A549 (cell line): ENCODE measurements at regions not wholly inside any gene's neighbourhood (a gene's known extent, or its start where the extent isn't known, plus 50 kb on each side); places are given as distances from the start of the nearest gene placed in this dataset.
"Not testable (repeated sequence)": the region's sequence is repeated elsewhere in the genome, so short reads cannot be mapped to it uniquely, and the experiment has no call there.

Source experiments
- ATAC-seq, 2 experiments: fragments of 200-7000 bp in 1 of 2; fragments of >200 bp in 1 of 2; cut with Nextera tagmentation in 1 of 2; cut with Tn5 transposase in 1 of 2; 3 replicates each; pipeline versions ENCODE4 v1.8.0 to v1.9.1; 2018 to 2020; ENCODE audit warnings: mild to moderate bottlenecking in 1 of 2, moderate library complexity in 1 of 2
- CTCF ChIA-PET: fragments of 300-600 bp; sonication (Branson Sonifier 250); formaldehyde crosslinking; extraction: SDS; loops from one replicate; lab custom pipeline; 2021; ENCODE audit warnings: antibody characterized with exemption, inconsistent platforms; lab: Yijun Ruan, JAX
- POLR2A ChIA-PET: fragments of 350-600 bp; formaldehyde crosslinking; extraction: SDS; loops from one replicate; lab custom pipeline; 2021; ENCODE audit warnings: antibody characterized with exemption, inconsistent platforms; lab: Yijun Ruan, JAX
- DNase-seq, 2 experiments: peaks; one replicate each; pipeline versions ENCODE4 v3.0.0 to v3.0.0-alpha.2; 2011 to 2016; ENCODE audit warnings: low read depth in 1 of 2, low spot score in 1 of 2
- FAIRE-seq: peaks from 2 replicates; lab custom pipeline; 2011; peaks lifted over from hg19 to GRCh38; lab: Jason Lieb, UNC
- H3K27ac ChIP-seq, 2 experiments: fragments of >200 bp; sonication (Bioruptor Twin); formaldehyde crosslinking; 3 replicates each; pipeline ENCODE4 v1.5.1; 2016 to 2017
- H3K4me1 ChIP-seq: fragments of >200 bp; sonication (Bioruptor Twin); formaldehyde crosslinking; 3 replicates; pipeline ENCODE4 v1.6.1; 2016
- H3K4me2 ChIP-seq: fragments of >200 bp; sonication (Bioruptor Twin); formaldehyde crosslinking; 3 replicates; pipeline ENCODE4 v1.6.1; 2016
- H3K4me3 ChIP-seq: fragments of >200 bp; sonication (Bioruptor Twin); formaldehyde crosslinking; 3 replicates; pipeline ENCODE4 v1.5.1; 2016
- H3K9me3 ChIP-seq: fragments of >200 bp; sonication (Bioruptor Twin); formaldehyde crosslinking; 3 replicates; pipeline ENCODE4 v1.6.1; 2016
- CHD2 ChIP-seq: fragments of 150-350 bp; IDR thresholded peaks from 2 replicates; pipeline ENCODE4 v1.6.1; 2014; ENCODE audit warnings: low read length; ENCODE audit not compliant: partially characterized antibody
- EP300 ChIP-seq, 2 experiments: fragments of >200 bp; sonication (Bioruptor Twin); formaldehyde crosslinking; IDR thresholded peaks; 2 replicates in 1 of 2; 3 replicates in 1 of 2; pipeline ENCODE4 v1.6.1; 2016 to 2017
- FOSB ChIP-seq: fragments of 250-450 bp; sonication (Bioruptor Pico); IDR thresholded peaks from 2 replicates; pipeline ENCODE4 v1.5.0; 2020; ENCODE audit warnings: mild to moderate bottlenecking, moderate library complexity
- GATA3 ChIP-seq: IDR thresholded peaks from 2 replicates; pipeline ENCODE4 v1.6.1; 2012; ENCODE audit warnings: borderline replicate concordance
- HOXB13 ChIP-seq: fragments of 250-450 bp; sonication (Bioruptor Pico); IDR thresholded peaks from 2 replicates; pipeline ENCODE4 v1.5.0; 2020; ENCODE audit warnings: low read depth, mild to moderate bottlenecking, moderate library complexity
- JUN ChIP-seq, 2 experiments: fragments of >200 bp; sonication (Bioruptor Twin); formaldehyde crosslinking; IDR thresholded peaks; 2 replicates in 1 of 2; 3 replicates in 1 of 2; pipeline ENCODE4 v1.6.1; 2016 to 2017
- KDM5A ChIP-seq: fragments of 200-600 bp; sonication (generic); IDR thresholded peaks from 2 replicates; pipeline ENCODE4 v1.6.1; 2016; ENCODE audit warnings: antibody characterized with exemption, mild to moderate bottlenecking
- MAFK ChIP-seq: fragments of 450-650 bp; IDR thresholded peaks from 2 replicates; pipeline ENCODE4 v1.6.1; 2014; ENCODE audit not compliant: partially characterized antibody
- MAZ ChIP-seq: fragments of 150-350 bp; IDR thresholded peaks from 2 replicates; pipeline ENCODE4 v1.6.1; 2014; ENCODE audit warnings: antibody characterized with exemption, low read depth, low read length, borderline replicate concordance
- NR3C1 ChIP-seq: fragments of >200 bp; sonication (Bioruptor Twin); formaldehyde crosslinking; IDR thresholded peaks from 3 replicates; pipeline ENCODE4 v1.6.1; 2017
- PHF8 ChIP-seq: fragments of 200-600 bp; sonication (generic); IDR thresholded peaks from 2 replicates; pipeline ENCODE4 v1.6.1; 2016; ENCODE audit warnings: low read depth, mild to moderate bottlenecking, antibody characterized with exemption, moderate library complexity, borderline replicate concordance
- POLR2A ChIP-seq: IDR thresholded peaks from 2 replicates; pipeline ENCODE4 v1.6.1; 2012; ENCODE audit warnings: mild to moderate bottlenecking, low read length
- RAD21 ChIP-seq, 2 experiments: fragments of >200 bp in 1 of 2; sonication (Bioruptor Twin) in 1 of 2; formaldehyde crosslinking in 1 of 2; IDR thresholded peaks in 1 of 2; conservative IDR thresholded peaks in 1 of 2; 2 replicates in 1 of 2; 3 replicates in 1 of 2; pipeline ENCODE4 v1.6.1; 2012 to 2018; ENCODE audit warnings: inconsistent platforms in 1 of 2
- RARB ChIP-seq: fragments of 250-450 bp; sonication (Bioruptor Pico); IDR thresholded peaks from 2 replicates; pipeline ENCODE4 v1.8.0; 2021; ENCODE audit warnings: mild to moderate bottlenecking, moderate library complexity
- SMC3 ChIP-seq: fragments of >200 bp; sonication (Bioruptor Twin); formaldehyde crosslinking; IDR thresholded peaks from 3 replicates; pipeline ENCODE4 v1.6.1; 2018; ENCODE audit warnings: inconsistent platforms
- SREBF2 ChIP-seq: fragments of 450-650 bp; IDR thresholded peaks from 2 replicates; pipeline ENCODE4 v1.6.1; 2014; ENCODE audit warnings: mild to moderate bottlenecking, moderate library complexity
- TP53 ChIP-seq: fragments of 250-450 bp; sonication (Bioruptor Pico); IDR thresholded peaks from 2 replicates; pipeline ENCODE4 v1.5.0; 2021; ENCODE audit warnings: mild to moderate bottlenecking, moderate library complexity
- ZFP36 ChIP-seq: fragments of 450-650 bp; IDR thresholded peaks from 2 replicates; pipeline ENCODE4 v1.6.1; 2014; ENCODE audit warnings: borderline replicate concordance; ENCODE audit not compliant: partially characterized antibody
- ZSCAN20 ChIP-seq: fragments of 250-450 bp; sonication (Bioruptor Pico); IDR thresholded peaks from 2 replicates; pipeline ENCODE4 v1.8.0; 2022; ENCODE audit warnings: mild to moderate bottlenecking, moderate library complexity
- WGBS: methylation state at CpG from one replicate; pipeline ENCODE4 v1.1.6; 2017; ENCODE audit errors: missing lambda C conversion rate; 5-methylcytosine and 5-hydroxymethylcytosine counted together
- TF ChIP-seq, protein P1 (sequence below): fragments of >200 bp; sonication (Bioruptor Twin); formaldehyde crosslinking; IDR thresholded peaks from 3 replicates; pipeline ENCODE4 v1.6.1; 2016
- TF ChIP-seq, protein P2 (sequence below): fragments of >200 bp; sonication (Bioruptor Twin); formaldehyde crosslinking; IDR thresholded peaks from 2 replicates; pipeline ENCODE4 v1.6.1; 2016
- TF ChIP-seq, protein P3 (sequence below): fragments of >200 bp; sonication (Bioruptor Twin); formaldehyde crosslinking; IDR thresholded peaks from 3 replicates; pipeline ENCODE4 v1.5.1; 2016
- TF ChIP-seq, protein P4 (sequence below): IDR thresholded peaks from 2 replicates; pipeline ENCODE4 v1.6.1; 2012
- TF ChIP-seq, protein P5 (sequence below): fragments of 250-450 bp; sonication (Bioruptor Pico); IDR thresholded peaks from 2 replicates; pipeline ENCODE4 v1.5.0; 2021; ENCODE audit warnings: mild to moderate bottlenecking, moderate library complexity, borderline replicate concordance

DNA sequence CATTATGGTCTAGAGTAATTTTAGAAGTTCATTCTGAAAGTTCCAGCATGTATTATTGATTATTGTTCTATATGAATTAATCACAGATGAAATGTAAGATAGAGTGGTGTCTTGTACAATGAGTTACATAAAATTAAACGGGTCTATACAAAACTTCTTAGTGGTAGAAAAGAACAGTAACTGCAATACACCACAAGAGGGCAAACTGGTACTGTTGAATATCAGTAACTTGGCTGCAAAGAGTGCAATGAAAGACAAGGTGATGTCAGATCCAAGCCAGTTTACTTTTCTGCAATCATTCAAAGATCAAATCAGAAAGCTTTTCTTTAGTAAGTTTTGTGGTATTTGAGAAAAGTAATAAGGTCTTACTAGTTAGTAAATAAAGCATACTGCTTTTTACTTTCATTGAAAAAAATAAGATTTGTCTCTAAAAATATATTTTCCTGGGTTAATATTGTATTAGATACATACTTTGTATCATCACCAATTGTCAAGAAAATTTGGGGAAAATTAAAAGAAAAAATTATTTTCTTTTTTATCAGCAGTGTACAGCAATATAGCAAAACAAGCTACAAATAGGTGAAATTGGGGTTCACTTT, 66.4 kb upstream of the BTG3 start:
- POLR2A ChIA-PET, result no interaction called here
- TF ChIP-seq RARB, result no peak
- TF ChIP-seq RAD21 (conservative IDR thresholded peaks at IDR 0.05 in 1 of 2, IDR thresholded peaks at IDR 0.05 in 1 of 2), result peak; percentile 65 to 70
- TF ChIP-seq, protein P1, sequence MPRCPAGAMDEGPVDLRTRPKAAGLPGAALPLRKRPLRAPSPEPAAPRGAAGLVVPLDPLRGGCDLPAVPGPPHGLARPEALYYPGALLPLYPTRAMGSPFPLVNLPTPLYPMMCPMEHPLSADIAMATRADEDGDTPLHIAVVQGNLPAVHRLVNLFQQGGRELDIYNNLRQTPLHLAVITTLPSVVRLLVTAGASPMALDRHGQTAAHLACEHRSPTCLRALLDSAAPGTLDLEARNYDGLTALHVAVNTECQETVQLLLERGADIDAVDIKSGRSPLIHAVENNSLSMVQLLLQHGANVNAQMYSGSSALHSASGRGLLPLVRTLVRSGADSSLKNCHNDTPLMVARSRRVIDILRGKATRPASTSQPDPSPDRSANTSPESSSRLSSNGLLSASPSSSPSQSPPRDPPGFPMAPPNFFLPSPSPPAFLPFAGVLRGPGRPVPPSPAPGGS, result no peak
- TF ChIP-seq MAZ, result no peak
- TF ChIP-seq, protein P2, sequence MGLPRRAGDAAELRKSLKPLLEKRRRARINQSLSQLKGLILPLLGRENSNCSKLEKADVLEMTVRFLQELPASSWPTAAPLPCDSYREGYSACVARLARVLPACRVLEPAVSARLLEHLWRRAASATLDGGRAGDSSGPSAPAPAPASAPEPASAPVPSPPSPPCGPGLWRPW, result no peak
- TF ChIP-seq CHD2, result no peak
- TF ChIP-seq KDM5A, result no peak
- TF ChIP-seq HOXB13 (CRISPR knock-in tag), result no peak
- no peak for TF ChIP-seq ZFP36
- no peak for TF ChIP-seq FOSB (CRISPR knock-in tag)
- TF ChIP-seq, protein P3, sequence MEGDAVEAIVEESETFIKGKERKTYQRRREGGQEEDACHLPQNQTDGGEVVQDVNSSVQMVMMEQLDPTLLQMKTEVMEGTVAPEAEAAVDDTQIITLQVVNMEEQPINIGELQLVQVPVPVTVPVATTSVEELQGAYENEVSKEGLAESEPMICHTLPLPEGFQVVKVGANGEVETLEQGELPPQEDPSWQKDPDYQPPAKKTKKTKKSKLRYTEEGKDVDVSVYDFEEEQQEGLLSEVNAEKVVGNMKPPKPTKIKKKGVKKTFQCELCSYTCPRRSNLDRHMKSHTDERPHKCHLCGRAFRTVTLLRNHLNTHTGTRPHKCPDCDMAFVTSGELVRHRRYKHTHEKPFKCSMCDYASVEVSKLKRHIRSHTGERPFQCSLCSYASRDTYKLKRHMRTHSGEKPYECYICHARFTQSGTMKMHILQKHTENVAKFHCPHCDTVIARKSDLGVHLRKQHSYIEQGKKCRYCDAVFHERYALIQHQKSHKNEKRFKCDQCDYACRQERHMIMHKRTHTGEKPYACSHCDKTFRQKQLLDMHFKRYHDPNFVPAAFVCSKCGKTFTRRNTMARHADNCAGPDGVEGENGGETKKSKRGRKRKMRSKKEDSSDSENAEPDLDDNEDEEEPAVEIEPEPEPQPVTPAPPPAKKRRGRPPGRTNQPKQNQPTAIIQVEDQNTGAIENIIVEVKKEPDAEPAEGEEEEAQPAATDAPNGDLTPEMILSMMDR, result peak; percentile 63
- TF ChIP-seq SMC3, result peak; percentile 50; the same call in 2 of the 3 replicates
- TF ChIP-seq JUN (IDR thresholded peaks at IDR 0.05), result no peak
- TF ChIP-seq NR3C1, result no peak
- no peak for TF ChIP-seq ZSCAN20
- no peak for TF ChIP-seq GATA3
- TF ChIP-seq, protein P4, sequence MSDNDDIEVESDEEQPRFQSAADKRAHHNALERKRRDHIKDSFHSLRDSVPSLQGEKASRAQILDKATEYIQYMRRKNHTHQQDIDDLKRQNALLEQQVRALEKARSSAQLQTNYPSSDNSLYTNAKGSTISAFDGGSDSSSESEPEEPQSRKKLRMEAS, result no peak
- TF ChIP-seq, all 56 proteins: peak for 3
- no peak overlapping the region for H3K4me2 ChIP-seq
- no peak overlapping the region for H3K4me3 ChIP-seq
- peak; percentile 79 to 81; a peak in 5 of 6 replicates for ATAC-seq
- no peaks in the 10 kb centered on the region for H3K9me3 ChIP-seq
- H3K27ac ChIP-seq, result no peak overlapping the region
- no peak for FAIRE-seq
- WGBS, result 3% methylated on average over 1 of the region's 1 CpG
- peak; percentile 14 to 56 for DNase-seq
- H3K4me1 ChIP-seq, result no peaks in the 10 kb centered on the region
- CTCF ChIA-PET, result interaction anchor here (0.6 to 1.7 kb wide), 13 partner anchors 8 to 266 kb away, joined by 3 to 10 read pairs (median 3); no protein-coding TSS in a partner anchor

DNA sequence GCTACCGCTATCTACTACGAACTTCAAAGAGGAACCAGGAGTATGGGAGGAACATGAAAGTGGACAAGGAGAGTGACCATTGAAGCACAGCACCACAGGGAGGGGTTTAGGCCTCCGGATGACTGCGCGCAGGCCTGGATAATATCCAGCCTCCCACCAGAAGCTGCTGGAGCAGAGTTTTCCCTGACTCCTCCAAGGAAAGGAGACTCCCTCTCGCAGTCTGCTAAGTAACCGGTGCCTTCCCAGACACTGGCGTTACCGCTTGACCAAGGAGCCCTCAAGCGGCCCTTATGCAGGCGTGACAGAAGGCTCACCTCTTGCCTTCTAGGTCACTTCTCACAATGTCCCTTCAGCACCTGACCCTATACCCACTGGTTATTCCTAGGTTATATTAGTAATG, 64.2 kb upstream of the BTG3 start:
- H3K4me2 ChIP-seq, DNase-seq, H3K4me3 ChIP-seq, H3K27ac ChIP-seq, H3K4me1 ChIP-seq, H3K9me3 ChIP-seq, ATAC-seq, POLR2A ChIA-PET, CTCF ChIA-PET, FAIRE-seq: not testable (repeated sequence)
- WGBS, result 79% methylated on average over 10 of the region's 11 CpGs

DNA sequence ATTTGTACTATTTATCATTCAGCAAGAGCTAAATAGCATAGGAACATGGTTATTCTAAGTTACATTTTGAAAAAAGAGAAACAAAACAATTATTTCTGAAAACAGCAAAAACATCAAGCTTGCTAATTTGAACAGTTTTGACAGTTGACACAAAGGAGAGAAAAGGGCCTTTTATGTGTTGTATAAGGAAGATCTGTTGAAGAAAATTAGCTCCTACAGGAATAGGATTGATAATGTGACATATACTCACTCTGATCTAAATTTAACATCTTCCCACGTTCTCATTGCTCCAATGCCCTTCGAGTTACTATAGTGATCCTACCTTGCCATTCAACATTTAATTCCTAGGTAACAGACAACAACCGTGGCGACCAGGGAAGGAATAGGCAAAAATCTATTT, 61.4 kb upstream of the BTG3 start:
- no peaks in the 10 kb centered on the region for H3K9me3 ChIP-seq
- CTCF ChIA-PET, result interaction anchor here (0.9 kb wide), 1 partner anchor 16 kb away, joined by 3 read pairs; no protein-coding TSS in a partner anchor
- TF ChIP-seq SREBF2 (no peak), TP53 (CRISPR knock-in tag) (no peak), POLR2A (no peak), MAZ (no peak), MAFK (no peak), EP300 (IDR thresholded peaks at IDR 0.05) (no peak), PHF8 (no peak)
- TF ChIP-seq, protein P2, result no peak
- TF ChIP-seq, protein P4, result no peak
- TF ChIP-seq, protein P1, result no peak
- TF ChIP-seq, protein P5, sequence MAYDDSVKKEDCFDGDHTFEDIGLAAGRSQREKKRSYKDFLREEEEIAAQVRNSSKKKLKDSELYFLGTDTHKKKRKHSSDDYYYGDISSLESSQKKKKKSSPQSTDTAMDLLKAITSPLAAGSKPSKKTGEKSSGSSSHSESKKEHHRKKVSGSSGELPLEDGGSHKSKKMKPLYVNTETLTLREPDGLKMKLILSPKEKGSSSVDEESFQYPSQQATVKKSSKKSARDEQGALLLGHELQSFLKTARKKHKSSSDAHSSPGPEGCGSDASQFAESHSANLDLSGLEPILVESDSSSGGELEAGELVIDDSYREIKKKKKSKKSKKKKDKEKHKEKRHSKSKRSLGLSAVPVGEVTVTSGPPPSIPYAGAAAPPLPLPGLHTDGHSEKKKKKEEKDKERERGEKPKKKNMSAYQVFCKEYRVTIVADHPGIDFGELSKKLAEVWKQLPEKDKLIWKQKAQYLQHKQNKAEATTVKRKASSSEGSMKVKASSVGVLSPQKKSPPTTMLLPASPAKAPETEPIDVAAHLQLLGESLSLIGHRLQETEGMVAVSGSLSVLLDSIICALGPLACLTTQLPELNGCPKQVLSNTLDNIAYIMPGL (CRISPR knock-in tag), result no peak
- no peaks in the 10 kb centered on the region for H3K4me1 ChIP-seq
- ATAC-seq (no peak), DNase-seq (no peak), FAIRE-seq (no peak)
- no peak overlapping the region for H3K27ac ChIP-seq
- no peak overlapping the region for H3K4me2 ChIP-seq
- H3K4me3 ChIP-seq, result no peak overlapping the region
- WGBS, result 12% methylated on average over 4 of the region's 4 CpGs
- POLR2A ChIA-PET, result no interaction called here
